Activated CD4-positive, alpha-beta T cell treated with anti-CD3 and anti-CD28 coated beads, Interleukin-2, amount 10 ng/mL, durations not matched to agents 7 days and 5 days (primary cell): ENCODE measurements at regions not wholly inside any gene's neighbourhood (a gene's known extent, or its start where the extent isn't known, plus 50 kb on each side); places are given as distances from the start of the nearest gene placed in this dataset.

ENCODE experiments used
- CTCF ChIA-PET: fragments of 350-600 bp; sonication (Branson Sonifier 250); formaldehyde crosslinking; loops from one replicate; lab custom pipeline; 2021; ENCODE audit warnings: antibody characterized with exemption; lab: Charles Lee
- POLR2A ChIA-PET: fragments of 350-600 bp; sonication (Branson Sonifier 250); formaldehyde crosslinking; loops from one replicate; lab custom pipeline; 2021; ENCODE audit warnings: antibody characterized with exemption; lab: Charles Lee
- DNase-seq: peaks from one replicate; pipeline ENCODE4 v3.0.0-alpha.2; 2020
- H3K27ac Mint-ChIP-seq: one replicate; pipeline ENCODE4 v1.8.0; 2021; ENCODE audit warnings: mild to moderate bottlenecking, moderate library complexity, mixed read lengths
- H3K27me3 Mint-ChIP-seq: one replicate; pipeline ENCODE4 v1.8.0; 2021; ENCODE audit warnings: mixed read lengths
- H3K36me3 Mint-ChIP-seq: one replicate; pipeline ENCODE4 v1.8.0; 2021; ENCODE audit warnings: low read depth, mixed read lengths
- H3K4me1 Mint-ChIP-seq: one replicate; pipeline ENCODE4 v1.8.0; 2021; ENCODE audit warnings: mixed read lengths
- H3K4me3 Mint-ChIP-seq: one replicate; pipeline ENCODE4 v1.8.0; 2021; ENCODE audit warnings: mild to moderate bottlenecking, moderate library complexity, mixed read lengths
- H3K9me3 Mint-ChIP-seq: one replicate; pipeline ENCODE4 v1.8.0; 2021; ENCODE audit warnings: mixed read lengths

GRCh38 chr3:99170867-99171517, 269.5 kb upstream of the DCBLD2 start:
- POLR2A ChIA-PET: no interaction called here
- Mint-ChIP-seq H3K9me3 (no peaks in the 10 kb centered on the region), H3K36me3 (no peaks in the 10 kb centered on the region), H3K27ac (no peak overlapping the region), H3K27me3 (peaks cover 2% of the 10 kb centered on the region), H3K4me3 (no peak overlapping the region), H3K4me1 (no peaks in the 10 kb centered on the region)
- CTCF ChIA-PET: no interaction called here
- DNase-seq: no peak

- POLR2A ChIA-PET: no interaction called here
- no peak for DNase-seq
- H3K27me3 Mint-ChIP-seq: no peaks in the 10 kb centered on the region
- H3K36me3 Mint-ChIP-seq: no peaks in the 10 kb centered on the region
- no peak overlapping the region for H3K4me3 Mint-ChIP-seq
- H3K9me3 Mint-ChIP-seq: no peaks in the 10 kb centered on the region
- no peaks in the 10 kb centered on the region for H3K4me1 Mint-ChIP-seq
- no peak overlapping the region for H3K27ac Mint-ChIP-seq
- CTCF ChIA-PET: no interaction called here
These were observed 265.6 kb upstream of the DCBLD2 start for GRCh38 chr3:99167071-99167470.

GRCh38 chr3:99163314-99163713, 261.8 kb upstream of the DCBLD2 start:
- H3K4me1 Mint-ChIP-seq: no peaks in the 10 kb centered on the region
- H3K36me3 Mint-ChIP-seq: no peaks in the 10 kb centered on the region
- H3K27me3 Mint-ChIP-seq: no peaks in the 10 kb centered on the region
- CTCF ChIA-PET: interaction anchor here (1.4 kb wide), 1 partner anchor 10 kb away, joined by 4 read pairs; no protein-coding TSS in a partner anchor
- no peak overlapping the region for H3K4me3 Mint-ChIP-seq
- H3K27ac Mint-ChIP-seq: no peak overlapping the region
- peaks cover 10% of the 10 kb centered on the region for H3K9me3 Mint-ChIP-seq
- POLR2A ChIA-PET: no interaction called here
- DNase-seq: no peak

DNA sequence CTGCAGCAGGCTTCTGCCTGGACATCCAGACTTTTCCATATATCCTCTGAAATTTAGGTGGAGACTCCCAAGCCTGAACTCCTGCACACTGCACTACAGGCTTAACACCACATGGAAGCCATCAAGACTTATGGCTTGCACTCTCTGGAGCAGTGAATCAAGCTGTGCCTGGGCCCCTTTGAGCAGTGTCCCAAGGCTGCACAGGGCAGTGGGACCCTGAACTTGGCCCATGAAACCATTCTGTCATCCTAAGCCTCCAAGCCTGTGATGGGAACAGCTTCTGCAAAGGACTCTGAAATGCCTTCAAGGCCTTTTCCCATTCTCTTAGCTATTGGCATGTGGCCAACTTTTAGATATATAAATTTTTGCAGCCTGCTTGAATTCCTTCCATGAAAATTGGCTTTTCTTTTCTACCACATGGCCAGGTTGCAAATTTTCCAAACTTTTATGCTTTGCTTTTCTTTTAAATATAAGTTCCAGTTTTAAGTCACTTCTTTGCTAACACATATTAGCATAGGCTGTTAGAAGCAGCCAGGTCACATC, 257.8 kb upstream of the DCBLD2 start:
- DNase-seq: no peak
- no peaks in the 10 kb centered on the region for H3K4me1 Mint-ChIP-seq
- ChIA-PET POLR2A (no interaction called here), CTCF (no interaction called here)
- H3K9me3 Mint-ChIP-seq: peaks cover 10% of the 10 kb centered on the region
- H3K4me3 Mint-ChIP-seq: no peak overlapping the region
- no peak overlapping the region for H3K27ac Mint-ChIP-seq
- H3K27me3 Mint-ChIP-seq: no peaks in the 10 kb centered on the region
- no peaks in the 10 kb centered on the region for H3K36me3 Mint-ChIP-seq

DNA sequence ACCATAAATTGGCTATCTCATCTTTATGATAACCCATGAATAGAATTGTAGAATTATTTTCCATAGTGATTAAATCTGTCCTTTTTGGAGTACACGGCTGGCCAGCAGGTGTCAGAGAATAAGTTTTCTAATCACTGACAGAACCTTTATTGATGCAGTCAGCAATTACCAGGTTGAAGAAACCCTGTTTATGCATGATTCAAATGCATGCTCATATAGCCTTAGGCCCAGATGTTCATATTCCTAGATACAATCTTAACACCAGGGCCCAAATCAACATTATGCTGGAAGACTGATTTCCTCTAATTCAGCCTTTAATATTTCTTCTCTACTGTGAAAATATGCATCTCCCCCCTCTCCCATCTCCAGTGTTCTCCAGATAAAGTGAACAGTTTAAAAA, 243.5 kb upstream of the DCBLD2 start:
- Mint-ChIP-seq H3K4me1 (no peaks in the 10 kb centered on the region), H3K4me3 (no peak overlapping the region), H3K36me3 (no peaks in the 10 kb centered on the region), H3K27me3 (no peaks in the 10 kb centered on the region), H3K27ac (no peak overlapping the region), H3K9me3 (no peaks in the 10 kb centered on the region)
- no peak for DNase-seq
- ChIA-PET POLR2A (interaction anchor here (0.6 kb wide), 1 partner anchor 25 kb away, joined by 3 read pairs; no protein-coding TSS in a partner anchor), CTCF (no interaction called here)

GRCh38 chr3:99143493-99143892, 242.0 kb upstream of the DCBLD2 start:
- no peak for DNase-seq
- H3K27ac Mint-ChIP-seq: no peak overlapping the region
- no peaks in the 10 kb centered on the region for H3K27me3 Mint-ChIP-seq
- POLR2A ChIA-PET: no interaction called here
- CTCF ChIA-PET: no interaction called here
- no peaks in the 10 kb centered on the region for H3K36me3 Mint-ChIP-seq
- H3K9me3 Mint-ChIP-seq: no peaks in the 10 kb centered on the region
- H3K4me3 Mint-ChIP-seq: no peak overlapping the region
- H3K4me1 Mint-ChIP-seq: no peaks in the 10 kb centered on the region

- Mint-ChIP-seq H3K36me3 (no peaks in the 10 kb centered on the region), H3K4me3 (no peak overlapping the region), H3K27me3 (no peaks in the 10 kb centered on the region), H3K27ac (no peak overlapping the region), H3K9me3 (no peaks in the 10 kb centered on the region), H3K4me1 (no peaks in the 10 kb centered on the region)
- CTCF ChIA-PET: no interaction called here
- POLR2A ChIA-PET: no interaction called here
- DNase-seq: no peak
These were observed 233.5 kb upstream of the DCBLD2 start for GRCh38 chr3:99134986-99135385.

DNA sequence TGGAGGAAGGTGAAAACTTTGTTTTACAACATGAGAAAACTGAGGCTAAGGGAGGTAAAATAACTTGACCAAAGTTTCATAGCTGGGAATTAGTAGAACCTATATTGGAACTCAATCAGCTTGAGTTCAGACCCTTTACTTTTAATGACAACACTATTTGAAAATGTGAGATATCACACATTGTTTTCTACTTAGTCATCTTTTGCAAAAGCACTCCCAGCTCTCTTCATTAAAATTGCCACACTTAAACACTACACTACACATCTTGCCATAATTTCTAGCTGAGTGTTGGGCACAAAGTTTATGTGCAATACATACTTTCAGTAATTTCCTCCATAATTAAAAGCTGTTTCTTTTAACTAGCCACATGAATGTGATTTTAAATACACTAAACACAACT, 230.4 kb upstream of the DCBLD2 start:
- no peak for DNase-seq
- POLR2A ChIA-PET: no interaction called here
- Mint-ChIP-seq H3K27ac (no peak overlapping the region), H3K4me1 (no peaks in the 10 kb centered on the region), H3K4me3 (no peak overlapping the region), H3K27me3 (no peaks in the 10 kb centered on the region), H3K36me3 (no peaks in the 10 kb centered on the region), H3K9me3 (no peaks in the 10 kb centered on the region)
- CTCF ChIA-PET: no interaction called here

GRCh38 chr3:99128725-99129505, 227.4 kb upstream of the DCBLD2 start:
- Mint-ChIP-seq H3K36me3 (no peaks in the 10 kb centered on the region), H3K27me3 (no peaks in the 10 kb centered on the region), H3K4me3 (no peak overlapping the region), H3K27ac (no peak overlapping the region), H3K4me1 (no peaks in the 10 kb centered on the region), H3K9me3 (no peaks in the 10 kb centered on the region)
- ChIA-PET CTCF (no interaction called here), POLR2A (no interaction called here)
- no peak for DNase-seq

DNA sequence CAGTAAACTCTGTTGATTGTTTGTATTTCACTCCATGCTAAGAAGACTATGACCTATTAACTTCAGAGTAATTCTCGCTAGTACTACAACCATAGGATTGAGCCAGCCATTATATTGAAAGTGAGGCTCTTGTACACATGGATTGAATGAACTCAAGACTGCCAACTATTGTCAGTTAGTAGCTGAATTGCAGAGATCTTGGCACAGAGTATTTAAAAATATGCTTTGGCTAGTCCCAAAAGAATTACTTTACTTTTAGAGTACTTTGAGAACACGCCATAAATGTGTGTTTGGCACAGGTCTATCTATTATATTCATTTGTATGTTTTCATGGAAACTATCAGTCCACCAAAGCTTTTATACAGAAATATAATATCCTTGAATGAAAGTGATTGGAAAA, 226.7 kb upstream of the DCBLD2 start:
- H3K4me1 Mint-ChIP-seq: no peaks in the 10 kb centered on the region
- no peaks in the 10 kb centered on the region for H3K9me3 Mint-ChIP-seq
- no peak overlapping the region for H3K4me3 Mint-ChIP-seq
- no peaks in the 10 kb centered on the region for H3K27me3 Mint-ChIP-seq
- CTCF ChIA-PET: no interaction called here
- H3K36me3 Mint-ChIP-seq: no peaks in the 10 kb centered on the region
- POLR2A ChIA-PET: no interaction called here
- no peak overlapping the region for H3K27ac Mint-ChIP-seq
- DNase-seq: no peak

GRCh38 chr3:99126316-99126715, 224.8 kb upstream of the DCBLD2 start:
- Mint-ChIP-seq H3K9me3 (no peaks in the 10 kb centered on the region), H3K4me1 (no peaks in the 10 kb centered on the region), H3K27ac (no peak overlapping the region), H3K4me3 (no peak overlapping the region), H3K36me3 (no peaks in the 10 kb centered on the region), H3K27me3 (no peaks in the 10 kb centered on the region)
- POLR2A ChIA-PET: no interaction called here
- DNase-seq: no peak
- CTCF ChIA-PET: no interaction called here

DNA sequence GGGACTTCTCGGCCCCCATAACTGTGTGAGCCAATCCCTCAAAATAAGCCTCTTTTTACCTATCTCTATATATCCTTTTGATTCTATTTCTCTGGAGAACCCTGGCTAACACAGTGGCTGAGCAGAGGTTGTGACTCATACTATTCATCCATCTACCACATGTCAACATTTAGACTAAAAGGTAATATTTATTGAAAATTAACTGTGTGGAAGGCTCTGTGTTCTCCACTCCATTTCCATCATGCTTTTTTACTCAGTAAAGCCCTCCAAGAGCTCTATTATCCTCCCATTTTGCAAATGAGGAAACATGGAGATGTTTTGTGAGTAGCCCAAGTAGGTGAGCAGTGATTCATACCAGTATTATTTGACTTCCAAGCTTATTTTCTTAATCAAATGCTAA, 217.9 kb upstream of the DCBLD2 start:
- POLR2A ChIA-PET: interaction anchor here (0.5 kb wide), 1 partner anchor 25 kb away, joined by 3 read pairs; no protein-coding TSS in a partner anchor
- H3K4me1 Mint-ChIP-seq: no peaks in the 10 kb centered on the region
- no peak overlapping the region for H3K27ac Mint-ChIP-seq
- CTCF ChIA-PET: interaction anchor here (0.6 kb wide), 1 partner anchor 1911 kb away, joined by 4 read pairs; no protein-coding TSS in a partner anchor
- no peaks in the 10 kb centered on the region for H3K27me3 Mint-ChIP-seq
- DNase-seq: no peak
- no peaks in the 10 kb centered on the region for H3K9me3 Mint-ChIP-seq
- no peaks in the 10 kb centered on the region for H3K36me3 Mint-ChIP-seq
- no peak overlapping the region for H3K4me3 Mint-ChIP-seq

GRCh38 chr3:99118381-99118780, 216.9 kb upstream of the DCBLD2 start:
- ChIA-PET POLR2A (no interaction called here), CTCF (no interaction called here)
- H3K36me3 Mint-ChIP-seq: no peaks in the 10 kb centered on the region
- DNase-seq: no peak
- no peak overlapping the region for H3K4me3 Mint-ChIP-seq
- H3K27me3 Mint-ChIP-seq: no peaks in the 10 kb centered on the region
- no peaks in the 10 kb centered on the region for H3K4me1 Mint-ChIP-seq
- H3K27ac Mint-ChIP-seq: no peak overlapping the region
- H3K9me3 Mint-ChIP-seq: no peaks in the 10 kb centered on the region
